Peyer's patch (tissue), 4 donors: ENCODE measurements at regions not wholly inside any gene's neighbourhood (a gene's known extent, or its start where the extent isn't known, plus 50 kb on each side); places are given as distances from the start of the nearest gene placed in this dataset.

Experiments used
- CTCF ChIP-seq, 6 experiments: fragments of 450-650 bp in 4 of 6; fragments of 200-600 bp in 2 of 6; sonication (generic) in 1 of 6; IDR thresholded peaks; one replicate each; pipeline ENCODE4 v1.5.1; 2017 to 2019; ENCODE audit warnings: antibody characterized with exemption in 6 of 6, mild to moderate bottlenecking in 3 of 6, moderate library complexity in 1 of 6
- POLR2A ChIP-seq, 2 donors: fragments of 450-650 bp; IDR thresholded peaks; one replicate each; pipeline ENCODE4 v1.5.1; 2017; ENCODE audit warnings: antibody characterized with exemption in 2 of 2, mild to moderate bottlenecking in 2 of 2, moderate library complexity in 2 of 2

- TF ChIP-seq CTCF (IDR thresholded peaks at IDR 0.05), result no peak
- TF ChIP-seq POLR2A (IDR thresholded peaks at IDR 0.05), result no peak
These were observed 437.8 kb upstream of the FAM241A start for GRCh38 chr4:111707491-111707890.
